Thoracic aorta (tissue), 2 donors: ENCODE measurements at regions not wholly inside any gene's neighbourhood (a gene's known extent, or its start where the extent isn't known, plus 50 kb on each side); places are given as distances from the start of the nearest gene placed in this dataset.
A peak's percentile ranks its signal among the peaks of the same experiment; 100 is the strongest.

Source experiments
- ATAC-seq: fragments of 150-250 bp; one replicate; pipeline ENCODE4 v1.8.0; 2017; ENCODE audit warnings: low read depth; ENCODE audit not compliant: insufficient number of reproducible peaks, low FRiP score
- DNase-seq: peaks from one replicate; pipeline ENCODE4 v3.0.0-alpha.2; 2020; ENCODE audit warnings: low spot score
- H3K27ac ChIP-seq, 2 donors: fragments of 200-600 bp; sonication (generic); 1 replicate in 1 of 2; 2 replicates in 1 of 2; pipeline ENCODE4 v1.5.1; 2016; ENCODE audit warnings: mild to moderate bottlenecking in 2 of 2, moderate library complexity in 2 of 2
- H3K27me3 ChIP-seq: fragments of 200-600 bp; sonication (generic); replicated peaks from 2 replicates; pipeline ENCODE4 v1.6.0; 2016; ENCODE audit warnings: mild to moderate bottlenecking; ENCODE audit not compliant: insufficient read depth
- H3K36me3 ChIP-seq: fragments of 200-600 bp; sonication (generic); one replicate; pipeline ENCODE4 v1.5.1; 2016
- H3K4me1 ChIP-seq, 2 donors: fragments of 200-600 bp; sonication (generic); 1 replicate in 1 of 2; 2 replicates in 1 of 2; pipeline versions ENCODE4 v1.5.1 to v1.6.0; 2016; ENCODE audit warnings: low read depth in 2 of 2, mild to moderate bottlenecking in 1 of 2; ENCODE audit not compliant: control insufficient read depth in 1 of 2
- H3K4me3 ChIP-seq: fragments of 200-600 bp; sonication (generic); 2 replicates; pipeline ENCODE4 v1.5.1; 2016; ENCODE audit warnings: mild to moderate bottlenecking
- H3K9me3 ChIP-seq: fragments of 200-600 bp; sonication (generic); 2 replicates; pipeline ENCODE4 v1.5.1; 2016
- CTCF ChIP-seq: fragments of 200-600 bp; sonication (generic); IDR thresholded peaks from one replicate; pipeline ENCODE4 v1.5.1; 2019; ENCODE audit warnings: antibody characterized with exemption

GRCh38 chr9:108766626-108767161 lies 89.1 kb downstream of the ACTL7B start:
- Histone ChIP-seq H3K4me3 (no peak overlapping the region), H3K27me3 (no peaks in the 10 kb centered on the region), H3K36me3 (no peaks in the 10 kb centered on the region), H3K27ac (no peak overlapping the region), H3K4me1 (no peaks in the 10 kb centered on the region), H3K9me3 (no peaks in the 10 kb centered on the region)
- no peak for DNase-seq
- TF ChIP-seq CTCF = no peak
- no peak for ATAC-seq

- Histone ChIP-seq H3K4me1 (no peaks in the 10 kb centered on the region), H3K27me3 (no peaks in the 10 kb centered on the region), H3K4me3 (no peak overlapping the region), H3K36me3 (no peaks in the 10 kb centered on the region), H3K27ac (no peak overlapping the region), H3K9me3 (no peaks in the 10 kb centered on the region)
- no peak for ATAC-seq
- TF ChIP-seq CTCF = no peak
- DNase-seq = no peak
Observed at GRCh38 chr9:108765265-108765664, 90.5 kb downstream of the ACTL7B start.

- ATAC-seq (no peak), DNase-seq (no peak)
- no peak overlapping the region for H3K27ac ChIP-seq
Observed at GRCh38 chr9:108762348-108763055, 93.3 kb downstream of the ACTL7B start.

GRCh38 chr9:108761655-108762347 lies 94.0 kb downstream of the ACTL7B start:
- Histone ChIP-seq H3K27me3 (no peaks in the 10 kb centered on the region), H3K4me1 (no peaks in the 10 kb centered on the region), H3K9me3 (no peaks in the 10 kb centered on the region), H3K36me3 (no peaks in the 10 kb centered on the region), H3K27ac (no peak overlapping the region), H3K4me3 (no peak overlapping the region)
- no peak for DNase-seq
- peak; percentile 49 for ATAC-seq
- TF ChIP-seq CTCF = peak; percentile 86

More at GRCh38 chr9:108762348-108763055, 93.3 kb downstream of the ACTL7B start:
- no peak for TF ChIP-seq CTCF
- H3K4me1 ChIP-seq = no peaks in the 10 kb centered on the region
- H3K36me3 ChIP-seq = no peaks in the 10 kb centered on the region
- no peak overlapping the region for H3K4me3 ChIP-seq
- H3K9me3 ChIP-seq = no peaks in the 10 kb centered on the region
- no peaks in the 10 kb centered on the region for H3K27me3 ChIP-seq

GRCh38 chr9:108760841-108761240 lies 94.9 kb downstream of the ACTL7B start:
- Histone ChIP-seq H3K27me3 (no peaks in the 10 kb centered on the region), H3K4me3 (no peak overlapping the region), H3K4me1 (no peaks in the 10 kb centered on the region), H3K27ac (no peak overlapping the region), H3K9me3 (no peaks in the 10 kb centered on the region), H3K36me3 (no peaks in the 10 kb centered on the region)
- TF ChIP-seq CTCF = no peak
- ATAC-seq (no peak), DNase-seq (no peak)
